Endothelial cell of umbilical vein (primary cell): ENCODE measurements at regions not wholly inside any gene's neighbourhood (a gene's known extent, or its start where the extent isn't known, plus 50 kb on each side); places are given as distances from the start of the nearest gene placed in this dataset.

Experiments used
- CTCF ChIP-seq, 2 donors: IDR thresholded peaks; 1 replicate in 1 of 2; 2 replicates in 1 of 2; pipeline ENCODE4 v1.5.1; 2011; ENCODE audit warnings: low read length in 2 of 2, mild to moderate bottlenecking in 2 of 2, moderate library complexity in 2 of 2, control low read depth in 1 of 2, inconsistent platforms in 1 of 2, low read depth in 1 of 2; ENCODE audit not compliant: insufficient read depth in 1 of 2; ENCODE audit errors: extremely low read depth in 1 of 2
- EZH2 ChIP-seq: IDR thresholded peaks from 2 replicates; pipeline ENCODE4 v1.6.1; 2012; ENCODE audit warnings: borderline replicate concordance, low read depth, mild to moderate bottlenecking, moderate library complexity, low read length, inconsistent platforms; ENCODE audit not compliant: severe bottlenecking
- FOS ChIP-seq: IDR thresholded peaks from 2 replicates; pipeline ENCODE4 v1.6.1; 2011; ENCODE audit warnings: mild to moderate bottlenecking, low read length, moderate library complexity, borderline replicate concordance; ENCODE audit not compliant: insufficient read depth
- POLR2A ChIP-seq: IDR thresholded peaks from 2 replicates; pipeline ENCODE4 v1.6.1; 2012; ENCODE audit warnings: low read depth, mild to moderate bottlenecking, control low read depth, low read length
- POLR2AphosphoS5 ChIP-seq: IDR thresholded peaks from 2 replicates; pipeline ENCODE4 v1.6.1; 2012; ENCODE audit warnings: low read depth, mild to moderate bottlenecking, control low read depth, low read length, moderate library complexity; ENCODE audit not compliant: insufficient read depth

- TF ChIP-seq EZH2, result no peak
- TF ChIP-seq CTCF (IDR thresholded peaks at IDR 0.05; ENCODE audit: extremely low read depth in 1 of 2, insufficient read depth in 1 of 2, low read depth in 1 of 2, low read length in 2 of 2), result no peak
- TF ChIP-seq POLR2AphosphoS5, result no peak
- TF ChIP-seq POLR2A, result no peak
- TF ChIP-seq FOS, result no peak
Measured at GRCh38 chr3:21041621-21042020, 709.4 kb downstream of the ZNF385D start.
